GM13977 (cell line): ENCODE measurements at regions not wholly inside any gene's neighbourhood (a gene's known extent, or its start where the extent isn't known, plus 50 kb on each side); places are given as distances from the start of the nearest gene placed in this dataset.
A peak's percentile ranks its signal among the peaks of the same experiment; 100 is the strongest.

Experiments used
- DNase-seq: peaks from one replicate; pipeline ENCODE4 v3.0.0; 2012; ENCODE audit warnings: low spot score
- in situ Hi-C: fragments of 300-500 bp; cut with MboI; formaldehyde crosslinking; loops from one replicate; pipeline ENCODE4 v1.12.0; 2022; ENCODE audit warnings: low sequenced_read_pairs, low pct_unique_long_range_greater_than_20kb, mixed read lengths, inconsistent platforms; ENCODE audit not compliant: unreplicated experiment
- TF ChIP-seq, protein P1 (sequence below): IDR thresholded peaks from 2 replicates; pipeline ENCODE4 v1.5.1; 2012; ENCODE audit warnings: mild to moderate bottlenecking, control low read depth; ENCODE audit not compliant: insufficient read depth; ENCODE audit errors: extremely low read depth, missing control alignments

GRCh38 chr2:217434180-217434975 lies 568.4 kb downstream of the TNS1 start:
- TF ChIP-seq, protein P1, sequence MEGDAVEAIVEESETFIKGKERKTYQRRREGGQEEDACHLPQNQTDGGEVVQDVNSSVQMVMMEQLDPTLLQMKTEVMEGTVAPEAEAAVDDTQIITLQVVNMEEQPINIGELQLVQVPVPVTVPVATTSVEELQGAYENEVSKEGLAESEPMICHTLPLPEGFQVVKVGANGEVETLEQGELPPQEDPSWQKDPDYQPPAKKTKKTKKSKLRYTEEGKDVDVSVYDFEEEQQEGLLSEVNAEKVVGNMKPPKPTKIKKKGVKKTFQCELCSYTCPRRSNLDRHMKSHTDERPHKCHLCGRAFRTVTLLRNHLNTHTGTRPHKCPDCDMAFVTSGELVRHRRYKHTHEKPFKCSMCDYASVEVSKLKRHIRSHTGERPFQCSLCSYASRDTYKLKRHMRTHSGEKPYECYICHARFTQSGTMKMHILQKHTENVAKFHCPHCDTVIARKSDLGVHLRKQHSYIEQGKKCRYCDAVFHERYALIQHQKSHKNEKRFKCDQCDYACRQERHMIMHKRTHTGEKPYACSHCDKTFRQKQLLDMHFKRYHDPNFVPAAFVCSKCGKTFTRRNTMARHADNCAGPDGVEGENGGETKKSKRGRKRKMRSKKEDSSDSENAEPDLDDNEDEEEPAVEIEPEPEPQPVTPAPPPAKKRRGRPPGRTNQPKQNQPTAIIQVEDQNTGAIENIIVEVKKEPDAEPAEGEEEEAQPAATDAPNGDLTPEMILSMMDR = no peak
- in situ Hi-C loops = no loop called here
- peak; percentile 72 for DNase-seq

DNA sequence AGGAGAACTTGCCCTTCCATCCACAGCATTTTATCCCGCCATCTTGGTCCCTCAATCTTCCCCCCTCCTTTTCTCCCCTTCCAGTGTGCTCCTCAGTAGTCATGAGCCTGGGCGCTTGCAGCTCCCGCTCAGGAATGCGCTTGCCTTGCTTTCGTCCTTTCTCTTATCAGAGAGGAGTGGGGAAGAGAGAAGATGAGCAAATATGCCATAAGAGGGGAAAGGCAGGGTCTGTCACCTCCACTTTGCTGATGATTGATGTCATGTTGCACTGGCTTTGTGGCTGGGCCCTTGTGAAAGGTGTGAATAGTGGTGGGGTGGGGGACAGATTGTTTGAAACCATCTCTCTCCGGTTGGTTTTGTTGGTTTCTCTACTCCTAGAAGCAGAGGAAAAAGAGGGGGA lies 569.3 kb downstream of the TNS1 start:
- DNase-seq = no peak
- in situ Hi-C loops = no loop called here
- TF ChIP-seq, protein P1 = no peak

- TF ChIP-seq, protein P1 = no peak
- no peak for DNase-seq
- in situ Hi-C loops = no loop called here
These were observed 571.1 kb downstream of the TNS1 start for GRCh38 chr2:217431577-217432269.

DNA sequence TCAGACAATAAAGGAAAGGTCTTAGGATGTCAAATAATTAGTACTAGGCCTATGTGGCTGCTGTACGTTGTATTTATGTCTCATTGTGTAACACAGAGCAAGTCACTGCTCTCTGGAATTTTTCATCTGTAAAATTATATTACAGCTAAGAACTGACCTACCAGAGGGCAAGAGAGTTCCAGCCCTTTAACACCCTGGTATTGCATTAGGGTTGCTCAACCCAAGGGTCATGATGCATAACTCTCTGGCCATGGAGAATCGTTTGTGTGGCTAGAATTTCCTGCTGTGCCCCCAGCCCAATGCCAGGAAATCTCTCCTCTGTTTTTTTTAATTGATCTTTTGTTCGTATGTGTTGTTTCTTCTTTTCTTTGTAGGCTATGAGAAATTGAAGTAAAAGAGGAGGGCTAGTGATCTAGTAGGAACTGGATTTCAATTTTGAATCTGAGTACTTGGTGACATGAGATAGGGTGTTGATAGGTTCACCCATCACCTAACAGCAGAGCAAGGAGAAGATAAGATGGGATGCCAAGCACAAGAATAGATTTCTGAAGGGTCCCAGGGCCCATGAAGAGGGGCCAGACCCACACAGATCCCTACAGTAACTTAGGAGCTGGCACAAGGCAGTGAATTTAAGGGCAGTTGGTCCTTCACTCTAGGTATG lies 571.2 kb upstream of the TNP1 start:
- TF ChIP-seq, protein P1 = no peak
- in situ Hi-C loops = no loop called here
- no peak for DNase-seq

GRCh38 chr2:217429981-217430500 lies 570.2 kb upstream of the TNP1 start:
- TF ChIP-seq, protein P1 = no peak
- no peak for DNase-seq
- in situ Hi-C loops = no loop called here

DNA sequence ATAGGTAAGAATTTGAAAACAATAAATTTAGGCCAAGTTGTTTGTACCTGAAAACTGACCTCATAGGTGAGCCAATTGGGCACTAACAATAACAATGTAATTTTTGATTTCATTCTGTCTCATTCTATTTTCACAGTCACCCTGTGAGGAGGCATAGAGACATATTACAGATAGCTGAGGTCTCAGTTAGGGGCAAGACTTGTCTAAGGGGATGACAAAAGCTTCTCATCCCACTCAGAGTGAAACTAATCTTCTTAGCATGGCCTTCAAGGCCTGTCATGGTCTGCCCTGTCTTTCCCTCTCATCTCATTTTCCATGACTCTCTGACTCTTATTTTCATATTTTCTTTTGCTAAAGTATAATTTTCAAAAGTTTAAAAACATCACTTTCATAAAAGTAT lies 562.0 kb upstream of the TNP1 start:
- in situ Hi-C loops = no loop called here
- TF ChIP-seq, protein P1 = no peak
- no peak for DNase-seq
